Activated CD8-positive, alpha-beta T cell treated with anti-CD3 and anti-CD28 coated beads for 36 hours (primary cell): ENCODE measurements at regions not wholly inside any gene's neighbourhood (a gene's known extent, or its start where the extent isn't known, plus 50 kb on each side); places are given as distances from the start of the nearest gene placed in this dataset.

Source experiments
- ATAC-seq: fragments of 200-7000 bp; cut with Tn5 transposase; one replicate; pipeline ENCODE4 v1.10.0; 2021; ENCODE audit warnings: mild to moderate bottlenecking, moderate library complexity
- CTCF ChIA-PET: fragments of 350-600 bp; sonication (Branson Sonifier 250); formaldehyde crosslinking; loops from one replicate; lab custom pipeline; 2021; ENCODE audit warnings: antibody characterized with exemption; lab: Charles Lee
- POLR2A ChIA-PET: fragments of 350-600 bp; sonication (Branson Sonifier 250); formaldehyde crosslinking; loops from one replicate; lab custom pipeline; 2021; ENCODE audit warnings: antibody characterized with exemption; lab: Charles Lee
- DNase-seq: peaks from one replicate; pipeline ENCODE4 v3.0.0-alpha.2; 2020
- H3K27ac Mint-ChIP-seq: one replicate; pipeline ENCODE4 v1.8.0; 2021; ENCODE audit warnings: mild to moderate bottlenecking, mixed read lengths
- H3K27me3 Mint-ChIP-seq: one replicate; pipeline ENCODE4 v1.8.0; 2021; ENCODE audit warnings: mixed read lengths
- H3K36me3 Mint-ChIP-seq: one replicate; pipeline ENCODE4 v1.8.0; 2021; ENCODE audit warnings: low read depth, mixed read lengths
- H3K4me1 Mint-ChIP-seq: one replicate; pipeline ENCODE4 v1.8.0; 2021; ENCODE audit warnings: low read depth, mixed read lengths
- H3K4me3 Mint-ChIP-seq: one replicate; pipeline ENCODE4 v1.8.0; 2021; ENCODE audit warnings: mild to moderate bottlenecking, moderate library complexity, mixed read lengths
- H3K9me3 Mint-ChIP-seq: one replicate; pipeline ENCODE4 v1.8.0; 2021; ENCODE audit warnings: mixed read lengths
- intact Hi-C: fragments of 100-400 bp; cut with micrococcal nuclease; formaldehyde crosslinking; loops from one replicate; pipeline ENCODE4 v1.10.0; 2022
- TF ChIP-seq, protein P1 (sequence below): fragments of 200-600 bp; IDR thresholded peaks from one replicate; pipeline ENCODE4 v1.8.0; 2022; ENCODE audit warnings: antibody characterized with exemption, mild to moderate bottlenecking

DNA sequence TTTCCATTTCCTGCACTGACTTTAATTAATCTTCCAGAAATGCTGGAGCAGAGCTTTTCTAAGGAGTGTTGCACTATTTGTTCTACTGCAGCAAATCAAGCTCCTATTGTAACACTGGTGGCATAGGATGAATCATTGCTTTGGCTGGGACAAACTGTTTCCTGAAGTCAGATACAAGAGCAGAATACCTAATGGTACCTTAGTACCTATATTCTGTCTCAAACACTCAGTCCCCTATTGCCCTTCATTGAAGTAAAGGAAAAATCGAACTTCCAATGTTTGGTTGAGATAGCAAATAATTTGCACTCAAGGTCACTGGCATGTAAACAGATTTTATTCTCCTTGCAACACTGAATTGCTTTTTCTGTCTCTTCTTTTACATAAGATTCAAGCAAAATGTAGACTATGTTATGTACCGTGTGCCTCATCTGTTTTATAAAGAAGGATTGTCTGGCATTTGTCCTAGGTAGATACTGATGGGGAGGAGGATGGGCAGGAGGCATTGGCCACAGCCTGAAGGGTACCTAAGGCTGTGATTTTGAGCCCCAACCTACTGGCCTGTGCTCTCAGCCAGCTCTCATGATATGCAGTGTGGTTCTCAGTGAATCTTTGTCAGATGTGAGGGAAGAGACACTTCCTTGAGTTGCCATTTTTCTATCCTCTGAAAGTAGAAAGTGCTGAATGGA is 141.6 kb downstream of the AASDH start:
- ChIA-PET POLR2A (interaction anchor here (0.6 kb wide), 1 partner anchor 531 kb away, joined by 3 read pairs; no protein-coding TSS in a partner anchor), CTCF (interaction anchor here (1.0 kb wide), 1 partner anchor 55 kb away, joined by 4 read pairs; no protein-coding TSS in a partner anchor)
- Mint-ChIP-seq H3K4me1 (no peaks in the 10 kb centered on the region), H3K9me3 (no peaks in the 10 kb centered on the region), H3K4me3 (no peak overlapping the region), H3K27me3 (peaks cover 9% of the 10 kb centered on the region), H3K27ac (no peak overlapping the region), H3K36me3 (no peaks in the 10 kb centered on the region)
- TF ChIP-seq, protein P1, sequence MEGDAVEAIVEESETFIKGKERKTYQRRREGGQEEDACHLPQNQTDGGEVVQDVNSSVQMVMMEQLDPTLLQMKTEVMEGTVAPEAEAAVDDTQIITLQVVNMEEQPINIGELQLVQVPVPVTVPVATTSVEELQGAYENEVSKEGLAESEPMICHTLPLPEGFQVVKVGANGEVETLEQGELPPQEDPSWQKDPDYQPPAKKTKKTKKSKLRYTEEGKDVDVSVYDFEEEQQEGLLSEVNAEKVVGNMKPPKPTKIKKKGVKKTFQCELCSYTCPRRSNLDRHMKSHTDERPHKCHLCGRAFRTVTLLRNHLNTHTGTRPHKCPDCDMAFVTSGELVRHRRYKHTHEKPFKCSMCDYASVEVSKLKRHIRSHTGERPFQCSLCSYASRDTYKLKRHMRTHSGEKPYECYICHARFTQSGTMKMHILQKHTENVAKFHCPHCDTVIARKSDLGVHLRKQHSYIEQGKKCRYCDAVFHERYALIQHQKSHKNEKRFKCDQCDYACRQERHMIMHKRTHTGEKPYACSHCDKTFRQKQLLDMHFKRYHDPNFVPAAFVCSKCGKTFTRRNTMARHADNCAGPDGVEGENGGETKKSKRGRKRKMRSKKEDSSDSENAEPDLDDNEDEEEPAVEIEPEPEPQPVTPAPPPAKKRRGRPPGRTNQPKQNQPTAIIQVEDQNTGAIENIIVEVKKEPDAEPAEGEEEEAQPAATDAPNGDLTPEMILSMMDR, result no peak
- no peak for DNase-seq
- intact Hi-C loops, result no loop called here
- no peak for ATAC-seq

DNA sequence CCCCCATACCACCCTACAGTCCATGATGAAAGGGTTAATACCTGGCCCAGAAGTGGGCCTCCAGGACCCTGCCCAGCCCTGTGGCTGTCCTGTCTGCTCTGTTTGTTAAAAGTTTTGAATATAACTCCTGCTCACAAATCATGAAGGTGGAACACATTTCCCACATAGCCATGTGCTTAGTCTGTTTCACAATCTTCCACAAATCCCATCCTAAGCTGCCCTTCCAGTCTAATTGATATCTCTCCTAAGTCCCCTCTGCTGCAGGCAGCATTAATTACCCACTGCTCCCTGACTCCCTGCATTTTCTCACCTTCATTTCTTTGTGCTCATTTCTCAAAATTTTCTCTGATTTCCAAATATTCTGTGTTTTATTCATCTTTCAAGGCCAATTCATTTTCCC is 142.6 kb downstream of the AASDH start:
- intact Hi-C loops, result no loop called here
- CTCF ChIA-PET, result no interaction called here
- Mint-ChIP-seq H3K27me3 (peaks cover 8% of the 10 kb centered on the region), H3K4me1 (no peaks in the 10 kb centered on the region), H3K4me3 (no peak overlapping the region), H3K9me3 (no peaks in the 10 kb centered on the region), H3K36me3 (no peaks in the 10 kb centered on the region), H3K27ac (no peak overlapping the region)
- DNase-seq (no peak), ATAC-seq (no peak)
- TF ChIP-seq, protein P1, result no peak
- POLR2A ChIA-PET, result no interaction called here

DNA sequence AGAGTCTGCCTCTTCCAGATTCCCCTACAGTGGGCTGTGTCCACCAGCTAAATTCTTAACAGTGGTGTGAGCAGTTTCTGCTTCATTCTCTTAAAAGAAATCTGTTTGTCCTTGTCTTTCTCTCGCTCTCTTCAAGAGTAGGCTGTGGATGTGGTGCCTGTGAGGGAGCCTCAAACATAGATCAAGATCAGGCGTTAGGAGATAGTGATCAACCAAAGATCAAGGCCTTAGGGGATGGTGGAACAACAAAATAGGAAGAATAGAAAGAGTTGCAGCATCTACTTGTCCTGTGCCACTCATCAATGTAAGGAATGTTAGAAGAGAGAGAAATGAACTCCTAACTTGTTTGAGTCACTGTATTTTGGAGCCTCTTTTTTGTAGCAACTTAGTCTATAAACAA is 144.2 kb downstream of the AASDH start:
- Mint-ChIP-seq H3K9me3 (no peaks in the 10 kb centered on the region), H3K4me3 (no peak overlapping the region), H3K4me1 (no peaks in the 10 kb centered on the region), H3K27me3 (peaks cover 7% of the 10 kb centered on the region), H3K36me3 (no peaks in the 10 kb centered on the region), H3K27ac (no peak overlapping the region)
- CTCF ChIA-PET, result no interaction called here
- ATAC-seq (no peak), DNase-seq (no peak)
- TF ChIP-seq, protein P1, result no peak
- intact Hi-C loops, result no loop called here
- POLR2A ChIA-PET, result no interaction called here

DNA sequence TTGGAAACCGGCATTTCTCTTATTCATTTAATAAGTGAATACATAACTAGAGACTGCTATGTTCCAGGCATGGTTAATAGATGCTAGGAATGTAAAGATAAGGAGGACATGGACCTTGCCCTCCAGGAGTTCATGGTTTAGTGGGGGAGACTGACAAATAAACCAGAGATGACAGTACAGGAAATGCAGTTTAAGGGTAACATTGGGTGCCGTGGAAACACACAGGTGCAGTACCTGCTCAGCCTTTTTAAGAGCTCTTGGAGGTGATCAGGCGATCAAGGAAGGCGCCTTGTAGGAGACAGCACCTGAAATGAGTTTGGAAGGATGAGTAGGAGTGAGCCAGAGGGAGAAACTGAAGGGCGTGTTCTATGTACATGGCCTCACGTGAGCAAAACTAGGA is 145.8 kb downstream of the AASDH start:
- TF ChIP-seq, protein P1, result no peak
- ChIA-PET CTCF (no interaction called here), POLR2A (no interaction called here)
- no peaks in the 10 kb centered on the region for H3K4me1 Mint-ChIP-seq
- DNase-seq (no peak), ATAC-seq (no peak)
- H3K4me3 Mint-ChIP-seq, result no peak overlapping the region
- peaks cover 7% of the 10 kb centered on the region for H3K27me3 Mint-ChIP-seq
- no peaks in the 10 kb centered on the region for H3K36me3 Mint-ChIP-seq
- intact Hi-C loops, result no loop called here
- H3K9me3 Mint-ChIP-seq, result no peaks in the 10 kb centered on the region
- no peak overlapping the region for H3K27ac Mint-ChIP-seq

DNA sequence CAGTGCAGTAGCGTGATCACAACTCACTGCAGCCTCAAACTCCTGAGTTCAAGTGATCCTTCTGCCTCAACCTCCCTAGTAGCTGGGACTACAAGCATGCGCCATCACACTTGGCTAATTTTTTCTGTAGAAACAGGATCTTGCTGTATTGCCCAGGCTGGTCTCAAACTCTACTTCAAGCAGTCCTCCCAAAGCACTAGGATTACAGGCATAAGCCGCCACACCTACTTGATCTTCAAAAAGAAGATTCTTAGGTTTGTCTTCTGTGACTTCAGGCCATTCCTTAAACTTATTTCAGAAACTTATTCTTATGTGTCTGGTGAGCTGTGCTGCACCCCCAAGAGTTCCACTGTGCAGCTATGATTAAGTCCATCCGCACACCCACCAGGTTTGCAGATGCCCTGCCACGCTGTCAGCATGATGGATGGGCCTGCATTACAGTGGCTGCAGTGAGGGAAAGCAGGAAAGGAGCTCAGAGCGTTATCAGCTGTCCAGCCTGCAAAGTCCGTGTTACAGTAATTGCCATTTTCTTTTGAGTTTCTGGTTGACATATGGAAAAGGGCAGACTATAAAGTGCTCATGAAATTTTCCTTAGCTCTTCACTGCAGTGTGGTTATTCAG is 146.6 kb downstream of the AASDH start:
- no peak overlapping the region for H3K27ac Mint-ChIP-seq
- CTCF ChIA-PET, result no interaction called here
- ATAC-seq, result no peak

More for the DNA sequence above, 146.6 kb downstream of the AASDH start:
- TF ChIP-seq, protein P1, result no peak
- POLR2A ChIA-PET, result no interaction called here
- no peak for DNase-seq
- no peaks in the 10 kb centered on the region for H3K9me3 Mint-ChIP-seq
- no peaks in the 10 kb centered on the region for H3K4me1 Mint-ChIP-seq
- no peaks in the 10 kb centered on the region for H3K36me3 Mint-ChIP-seq
- peaks cover 7% of the 10 kb centered on the region for H3K27me3 Mint-ChIP-seq
- H3K4me3 Mint-ChIP-seq, result no peak overlapping the region
- intact Hi-C loops, result no loop called here
